ENCODE measurements at regions not wholly inside any gene's neighbourhood (a gene's known extent, or its start where the extent isn't known, plus 50 kb on each side); places are given as distances from the start of the nearest gene placed in this dataset.

DNA sequence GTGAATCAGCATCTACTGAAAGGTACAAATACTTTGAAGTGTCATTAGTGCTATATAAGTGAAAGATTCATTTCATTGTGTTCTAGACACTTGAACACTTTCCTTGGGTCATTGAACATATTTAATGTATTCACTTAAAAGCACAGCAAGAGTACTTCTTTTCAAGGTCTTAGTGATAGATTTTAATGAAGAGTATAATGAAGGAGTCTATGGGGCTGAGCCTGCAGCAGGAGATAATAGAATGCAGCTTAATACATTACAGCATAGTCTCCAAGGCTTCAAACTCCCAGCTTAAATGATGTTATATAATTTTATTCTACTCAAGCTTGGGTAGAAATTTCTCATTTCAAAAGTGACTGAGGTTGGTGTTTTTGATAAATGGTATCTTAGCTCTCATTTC is 66.1 kb upstream of the VEGFC start:
- H3K27me3 ChIP-seq = no peaks in the 10 kb centered on the region
- H3K36me3 ChIP-seq = no peaks in the 10 kb centered on the region
- H3K4me3 ChIP-seq = no peak overlapping the region
- no peaks in the 10 kb centered on the region for H3K9me3 ChIP-seq
- no peaks in the 10 kb centered on the region for H3K4me1 ChIP-seq
- TF ChIP-seq EP300 (IDR thresholded peaks at IDR 0.05) (no peak), POLR2AphosphoS5 (IDR thresholded peaks at IDR 0.05) (no peak), POLR2A (IDR thresholded peaks at IDR 0.05) (no peak), CTCF (IDR thresholded peaks at IDR 0.05) (no peak)
- H3K27ac ChIP-seq = no peak overlapping the region
- no peak for DNase-seq (ENCODE audit: low spot score in 2 of 2)

GRCh38 chr4:176864238-176864637 is 71.5 kb upstream of the VEGFC start:
- Histone ChIP-seq H3K36me3 (no peaks in the 10 kb centered on the region), H3K4me1 (no peaks in the 10 kb centered on the region), H3K27me3 (no peaks in the 10 kb centered on the region), H3K27ac (no peak overlapping the region), H3K4me3 (no peak overlapping the region), H3K9me3 (no peaks in the 10 kb centered on the region)
- 2% methylated on average over 1 of the region's 1 CpG for WGBS
- no peak for TF ChIP-seq EP300 (IDR thresholded peaks at IDR 0.05)
- TF ChIP-seq POLR2A (IDR thresholded peaks at IDR 0.05) = no peak
- no peak for TF ChIP-seq POLR2AphosphoS5 (IDR thresholded peaks at IDR 0.05)
- no peak for TF ChIP-seq CTCF (IDR thresholded peaks at IDR 0.05)
- DNase-seq (ENCODE audit: low spot score in 2 of 2) = no peak

GRCh38 chr4:176868676-176869075 is 76.0 kb upstream of the VEGFC start:
- no peak for DNase-seq (ENCODE audit: low spot score in 2 of 2)
- no peaks in the 10 kb centered on the region for H3K4me1 ChIP-seq

GRCh38 chr4:176872461-176872860 is 79.7 kb upstream of the VEGFC start:
- Histone ChIP-seq H3K9me3 (no peaks in the 10 kb centered on the region), H3K4me3 (no peak overlapping the region), H3K27me3 (no peaks in the 10 kb centered on the region), H3K4me1 (no peaks in the 10 kb centered on the region), H3K27ac (no peak overlapping the region), H3K36me3 (no peaks in the 10 kb centered on the region)
- WGBS = 74% methylated on average over 3 of the region's 3 CpGs
- DNase-seq (ENCODE audit: low spot score in 2 of 2) = no peak
- TF ChIP-seq EP300 (IDR thresholded peaks at IDR 0.05) (no peak), POLR2AphosphoS5 (IDR thresholded peaks at IDR 0.05) (no peak), CTCF (IDR thresholded peaks at IDR 0.05) (no peak), POLR2A (IDR thresholded peaks at IDR 0.05) (no peak)

More at GRCh38 chr4:176868676-176869075, 76.0 kb upstream of the VEGFC start:
- Histone ChIP-seq H3K9me3 (no peaks in the 10 kb centered on the region), H3K36me3 (no peaks in the 10 kb centered on the region), H3K27me3 (no peaks in the 10 kb centered on the region), H3K27ac (no peak overlapping the region), H3K4me3 (no peak overlapping the region)
- 77% methylated on average over 2 of the region's 2 CpGs for WGBS
- TF ChIP-seq POLR2AphosphoS5 (IDR thresholded peaks at IDR 0.05) (no peak), POLR2A (IDR thresholded peaks at IDR 0.05) (no peak), CTCF (IDR thresholded peaks at IDR 0.05) (no peak), EP300 (IDR thresholded peaks at IDR 0.05) (no peak)

- DNase-seq (ENCODE audit: low spot score in 2 of 2) = no peak
- no peaks in the 10 kb centered on the region for H3K9me3 ChIP-seq
- H3K4me1 ChIP-seq = no peaks in the 10 kb centered on the region
- H3K4me3 ChIP-seq = no peak overlapping the region
- no peak overlapping the region for H3K27ac ChIP-seq
- 67% methylated on average over 10 of the region's 10 CpGs for WGBS
- no peaks in the 10 kb centered on the region for H3K36me3 ChIP-seq
- no peaks in the 10 kb centered on the region for H3K27me3 ChIP-seq
- TF ChIP-seq CTCF (IDR thresholded peaks at IDR 0.05) (no peak), EP300 (IDR thresholded peaks at IDR 0.05) (no peak), POLR2AphosphoS5 (IDR thresholded peaks at IDR 0.05) (no peak), POLR2A (IDR thresholded peaks at IDR 0.05) (no peak)
Observed at GRCh38 chr4:176874721-176875445, 82.2 kb upstream of the VEGFC start.

Data from suprapubic skin (tissue), 4 donors.